ENCODE measurements at regions not wholly inside any gene's neighbourhood (a gene's known extent, or its start where the extent isn't known, plus 50 kb on each side); places are given as distances from the start of the nearest gene placed in this dataset.

- TF ChIP-seq CTCF (IDR thresholded peaks at IDR 0.05), result peak in 5 of 6 experiments; percentile 21 to 53 (median 45)
- no peak for TF ChIP-seq POLR2A (IDR thresholded peaks at IDR 0.05)
Observed at GRCh38 chrX:2627272-2627867, 63.7 kb upstream of the CD99 start.
